Pancreas (tissue), 10 donors: ENCODE measurements at regions not wholly inside any gene's neighbourhood (a gene's known extent, or its start where the extent isn't known, plus 50 kb on each side); places are given as distances from the start of the nearest gene placed in this dataset.

Experiments
- ATAC-seq, 4 donors: fragments of 200-7000 bp; cut with Tn5 transposase; one replicate each; pipeline versions ENCODE4 v1.8.0 to v1.9.1; 2020; ENCODE audit warnings: mild to moderate bottlenecking in 4 of 4, moderate library complexity in 4 of 4
- DNase-seq, 6 donors: peaks; one replicate each; pipeline ENCODE4 v3.0.0-alpha.2; 2020
- FAIRE-seq: peaks from 2 replicates; lab custom pipeline; 2012; peaks lifted over from hg19 to GRCh38; lab: Jason Lieb, UNC
- H3K27ac ChIP-seq, 4 donors: fragments of 200-600 bp; sonication (generic); 1 replicate in 3 of 4; 2 replicates in 1 of 4; pipeline versions ENCODE4 v1.5.0 to v1.8.0; 2020
- H3K27me3 ChIP-seq, 4 donors: fragments of 200-600 bp; one replicate each; pipeline ENCODE4 v1.8.0; 2021
- H3K36me3 ChIP-seq, 3 donors: fragments of 200-600 bp; sonication (generic) in 1 of 3; one replicate each; pipeline versions ENCODE4 v1.5.0 to v1.8.0; 2020 to 2021
- H3K4me1 ChIP-seq, 3 donors: fragments of 200-600 bp; one replicate each; pipeline ENCODE4 v1.8.0; 2021
- H3K4me3 ChIP-seq, 4 donors: fragments of 200-600 bp; sonication (generic) in 2 of 4; one replicate each; pipeline versions ENCODE4 v1.5.0 to v1.8.0; 2020 to 2021
- H3K9me3 ChIP-seq, 4 donors: fragments of 200-600 bp; one replicate each; pipeline ENCODE4 v1.8.0; 2021
- WGBS, 2 donors: extraction: QIAGEN DNeasy Blood & Tissue Kit; methylation state at CpG; one replicate each; pipeline ENCODE4 v1.1.7; 2013; 5-methylcytosine and 5-hydroxymethylcytosine counted together
- intact Hi-C, 3 donors: fragments of 100-400 bp; cut with DNase I; formaldehyde crosslinking; loops; one replicate each; pipeline versions ENCODE4 v1.11.1 to v1.14.2; 2022
- TF ChIP-seq, protein P1 (sequence below), 4 donors: fragments of 200-600 bp; sonication (generic) in 3 of 4; IDR thresholded peaks; one replicate each; pipeline versions ENCODE4 v1.5.0 to v1.8.0; 2021; ENCODE audit warnings: antibody characterized with exemption in 4 of 4
- donor health status: healthy with polysubstance abuse.
- donor health status: DM: no; HTN: no; CAD: no; lungs with moderate emphysema.
- donor health status: DM: no; HTN: no; CAD: no.
- donor health status: control.
- donor health status: control.
- donor health status: Bipolar disorder and iron deficiency.
- donor health status: DM: yes; HTN: yes; CAD: no.
- donor health status: DM: no; HTN: no; CAD: no.
- donor health status: DM: no; HTN: no; CAD: no.
- donor health status: DM: yes; HTN: yes; CAD: no.

DNA sequence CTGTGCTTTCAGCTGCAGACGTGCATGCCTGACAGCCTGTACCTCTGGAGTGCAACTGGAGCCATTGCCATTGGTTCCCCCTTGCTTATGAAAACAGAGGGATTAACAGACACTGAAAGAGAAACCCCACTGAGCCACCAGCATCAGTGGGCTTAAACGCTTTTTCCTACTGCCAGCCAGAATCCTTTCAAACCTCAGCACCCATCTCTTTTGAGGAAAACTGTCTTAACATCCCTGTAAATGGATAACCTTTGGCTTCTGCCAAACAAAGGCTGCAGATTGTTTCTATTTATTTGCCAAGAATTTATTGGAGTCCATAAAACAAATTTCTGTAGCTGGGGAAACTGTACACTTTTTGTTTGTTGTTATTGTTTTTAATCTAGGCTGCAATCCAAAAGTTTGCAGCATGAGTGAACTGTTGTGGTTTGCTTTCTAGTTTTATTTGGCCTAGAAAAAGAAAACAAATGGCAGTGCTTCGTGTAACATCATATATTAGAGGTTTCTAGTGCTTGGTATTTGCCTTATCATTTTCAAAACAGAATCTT, 369.2 kb upstream of the IL12A start:
- TF ChIP-seq, protein P1, sequence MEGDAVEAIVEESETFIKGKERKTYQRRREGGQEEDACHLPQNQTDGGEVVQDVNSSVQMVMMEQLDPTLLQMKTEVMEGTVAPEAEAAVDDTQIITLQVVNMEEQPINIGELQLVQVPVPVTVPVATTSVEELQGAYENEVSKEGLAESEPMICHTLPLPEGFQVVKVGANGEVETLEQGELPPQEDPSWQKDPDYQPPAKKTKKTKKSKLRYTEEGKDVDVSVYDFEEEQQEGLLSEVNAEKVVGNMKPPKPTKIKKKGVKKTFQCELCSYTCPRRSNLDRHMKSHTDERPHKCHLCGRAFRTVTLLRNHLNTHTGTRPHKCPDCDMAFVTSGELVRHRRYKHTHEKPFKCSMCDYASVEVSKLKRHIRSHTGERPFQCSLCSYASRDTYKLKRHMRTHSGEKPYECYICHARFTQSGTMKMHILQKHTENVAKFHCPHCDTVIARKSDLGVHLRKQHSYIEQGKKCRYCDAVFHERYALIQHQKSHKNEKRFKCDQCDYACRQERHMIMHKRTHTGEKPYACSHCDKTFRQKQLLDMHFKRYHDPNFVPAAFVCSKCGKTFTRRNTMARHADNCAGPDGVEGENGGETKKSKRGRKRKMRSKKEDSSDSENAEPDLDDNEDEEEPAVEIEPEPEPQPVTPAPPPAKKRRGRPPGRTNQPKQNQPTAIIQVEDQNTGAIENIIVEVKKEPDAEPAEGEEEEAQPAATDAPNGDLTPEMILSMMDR (IDR thresholded peaks at IDR 0.05) = no peak
- no peak for ATAC-seq
- Histone ChIP-seq H3K36me3 (no peaks in the 10 kb centered on the region), H3K27me3 (no peaks in the 10 kb centered on the region), H3K4me3 (no peak overlapping the region), H3K27ac (no peak overlapping the region), H3K9me3 (no peaks in the 10 kb centered on the region), H3K4me1 (no peaks in the 10 kb centered on the region)
- no peak for DNase-seq
- intact Hi-C loops = no loop called here
- 23% methylated on average over 3 of the region's 3 CpGs for WGBS, 2 donors
- no peak for FAIRE-seq

DNA sequence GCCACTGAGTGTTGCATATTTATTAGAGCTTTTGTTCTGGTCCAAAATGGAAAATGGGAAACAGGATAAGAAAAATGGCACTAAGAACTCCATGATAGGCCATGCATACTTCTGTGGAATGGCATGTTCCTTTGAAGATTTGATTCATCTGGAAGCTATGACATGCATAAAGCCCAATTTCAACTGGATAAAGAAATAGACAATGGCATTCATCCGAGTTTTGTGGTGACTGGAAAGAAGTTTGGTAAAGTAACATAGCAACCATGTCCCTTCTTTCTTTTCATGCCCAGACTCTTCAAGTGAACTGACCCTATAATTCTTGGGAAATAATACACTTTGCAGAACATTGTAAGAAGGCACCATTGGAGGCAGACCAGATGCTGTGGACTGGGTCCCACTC, 368.4 kb upstream of the IL12A start:
- FAIRE-seq = no peak
- Histone ChIP-seq H3K4me3 (no peak overlapping the region), H3K27me3 (no peaks in the 10 kb centered on the region), H3K27ac (no peak overlapping the region), H3K9me3 (no peaks in the 10 kb centered on the region), H3K36me3 (no peaks in the 10 kb centered on the region), H3K4me1 (no peaks in the 10 kb centered on the region)
- DNase-seq = no peak
- TF ChIP-seq, protein P1 (IDR thresholded peaks at IDR 0.05) = no peak
- intact Hi-C loops = no loop called here
- no peak for ATAC-seq
- 58 to 65% methylated on average over 1 of the region's 1 CpG for WGBS, 2 donors

DNA sequence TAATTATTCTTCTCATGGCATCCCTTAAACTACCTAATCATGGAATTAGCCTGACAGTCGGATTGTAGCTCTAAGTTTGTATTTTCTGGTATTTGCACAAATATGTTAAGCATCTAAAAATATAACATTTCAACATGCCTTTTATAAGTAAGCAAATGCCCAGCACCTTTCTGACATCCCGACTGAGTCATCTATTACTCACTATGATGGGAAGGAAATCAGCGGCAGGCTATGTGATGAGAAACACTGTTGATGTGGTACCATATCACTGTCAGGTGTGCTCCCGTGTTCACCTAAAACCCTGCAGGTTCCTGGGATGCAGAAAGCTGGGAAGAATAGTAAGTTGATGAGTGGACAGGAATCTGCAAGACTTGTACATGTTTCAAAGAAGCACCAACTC, 367.8 kb upstream of the IL12A start:
- no peaks in the 10 kb centered on the region for H3K9me3 ChIP-seq
- intact Hi-C loops = no loop called here
- H3K27me3 ChIP-seq = no peaks in the 10 kb centered on the region
- TF ChIP-seq, protein P1 (IDR thresholded peaks at IDR 0.05) = no peak
- no peaks in the 10 kb centered on the region for H3K4me1 ChIP-seq
- no peak for DNase-seq
- H3K4me3 ChIP-seq = no peak overlapping the region
- FAIRE-seq = no peak
- 56 to 72% methylated on average over 4 of the region's 4 CpGs for WGBS, 2 donors
- no peak overlapping the region for H3K27ac ChIP-seq
- ATAC-seq = no peak
- H3K36me3 ChIP-seq = no peaks in the 10 kb centered on the region

DNA sequence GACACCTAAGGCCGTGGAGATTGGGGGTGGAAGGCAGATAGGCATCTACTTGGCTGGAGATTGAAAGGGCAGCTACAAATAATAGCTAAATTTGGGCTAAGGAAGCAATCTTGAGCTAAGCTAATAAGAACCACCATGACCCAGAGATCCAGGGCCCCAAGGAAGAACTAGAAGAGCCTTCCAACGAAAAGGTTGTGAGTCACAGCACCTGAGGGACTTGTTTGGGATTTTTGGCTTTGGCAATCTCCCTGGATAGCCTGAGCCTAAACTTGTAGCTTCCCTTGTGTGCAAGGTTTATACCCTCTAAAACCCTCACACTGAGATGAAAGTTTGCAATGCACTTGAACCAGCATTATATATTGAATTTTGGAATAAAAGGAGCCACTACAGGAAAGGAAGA, 364.0 kb upstream of the IL12A start:
- TF ChIP-seq, protein P1 (IDR thresholded peaks at IDR 0.05) = no peak
- H3K4me3 ChIP-seq = no peak overlapping the region
- intact Hi-C loops = no loop called here
- 69 to 89% methylated on average over 2 of the region's 2 CpGs for WGBS, 2 donors
- DNase-seq (no peak), ATAC-seq (no peak), FAIRE-seq (no peak)
- no peaks in the 10 kb centered on the region for H3K27me3 ChIP-seq
- no peaks in the 10 kb centered on the region for H3K4me1 ChIP-seq
- no peaks in the 10 kb centered on the region for H3K36me3 ChIP-seq
- no peaks in the 10 kb centered on the region for H3K9me3 ChIP-seq
- no peak overlapping the region for H3K27ac ChIP-seq

DNA sequence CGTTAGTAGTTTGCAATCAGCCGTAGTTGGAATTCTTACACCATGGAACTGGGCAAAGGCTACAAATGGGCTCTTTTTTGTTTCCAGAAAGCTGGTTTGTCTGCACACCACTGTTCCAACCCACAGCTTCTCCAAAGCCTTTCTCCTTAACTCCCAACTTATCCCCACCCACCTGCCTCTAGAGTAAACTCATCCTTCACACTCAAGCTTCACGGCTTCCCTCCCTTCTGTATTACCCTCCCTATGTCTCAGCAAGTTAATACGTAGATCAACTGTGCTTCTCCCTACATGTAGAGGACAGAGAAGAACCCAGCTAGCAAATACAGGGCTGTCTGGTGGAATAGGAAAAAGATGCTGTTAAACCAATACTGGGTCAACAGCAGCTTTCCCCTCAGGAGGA, 363.0 kb upstream of the IL12A start:
- FAIRE-seq (no peak), DNase-seq (no peak), ATAC-seq (no peak)
- Histone ChIP-seq H3K27me3 (no peaks in the 10 kb centered on the region), H3K27ac (no peak overlapping the region), H3K36me3 (no peaks in the 10 kb centered on the region), H3K9me3 (no peaks in the 10 kb centered on the region), H3K4me1 (no peaks in the 10 kb centered on the region), H3K4me3 (no peak overlapping the region)
- TF ChIP-seq, protein P1 (IDR thresholded peaks at IDR 0.05) = no peak
- intact Hi-C loops = no loop called here
- WGBS, 2 donors = 55 to 67% methylated on average over 4 of the region's 4 CpGs
